Astrocyte (in vitro differentiated cells and primary cell): ENCODE measurements at regions not wholly inside any gene's neighbourhood (a gene's known extent, or its start where the extent isn't known, plus 50 kb on each side); places are given as distances from the start of the nearest gene placed in this dataset.

ENCODE experiments used
- DNase-seq: peaks from one replicate; pipeline ENCODE4 v3.0.0-alpha.2; 2010; ENCODE audit warnings: low read depth
- FAIRE-seq: peaks from 2 replicates; lab custom pipeline; 2011; peaks lifted over from hg19 to GRCh38; lab: Jason Lieb, UNC
- H2AFZ ChIP-seq: 2 replicates; pipeline ENCODE4 v1.6.0; 2012; ENCODE audit warnings: low read depth, low read length, inconsistent platforms
- H3K27ac ChIP-seq: 2 replicates; pipeline ENCODE4 v1.5.1; 2011; ENCODE audit warnings: low read depth, low read length, inconsistent platforms
- H3K27me3 ChIP-seq: 2 replicates; pipeline ENCODE4 v1.6.0; 2011; ENCODE audit warnings: low read length, inconsistent platforms; ENCODE audit not compliant: insufficient read depth
- H3K36me3 ChIP-seq: 2 replicates; pipeline ENCODE4 v1.5.1; 2011; ENCODE audit warnings: low read length, inconsistent platforms; ENCODE audit not compliant: insufficient read depth
- H3K4me1 ChIP-seq: 2 replicates; pipeline ENCODE4 v1.5.1; 2011; ENCODE audit warnings: low read length, inconsistent platforms; ENCODE audit not compliant: insufficient read depth
- H3K4me2 ChIP-seq: 2 replicates; pipeline ENCODE4 v1.6.0; 2012; ENCODE audit warnings: low read length, inconsistent platforms
- H3K4me3 ChIP-seq: 2 replicates; pipeline ENCODE4 v1.5.1; 2011; ENCODE audit warnings: low read depth, mild to moderate bottlenecking, low read length, inconsistent platforms; ENCODE audit not compliant: insufficient read depth
- H3K79me2 ChIP-seq: 2 replicates; pipeline ENCODE4 v1.6.0; 2012; ENCODE audit warnings: mild to moderate bottlenecking, low read length, inconsistent platforms; ENCODE audit not compliant: insufficient read depth
- H3K9ac ChIP-seq: 2 replicates; pipeline ENCODE4 v1.6.0; 2012; ENCODE audit warnings: mild to moderate bottlenecking, low read length, inconsistent platforms
- H3K9me3 ChIP-seq: 2 replicates; pipeline ENCODE4 v1.5.1; 2012; ENCODE audit warnings: low read depth, mild to moderate bottlenecking, low read length, inconsistent platforms; ENCODE audit not compliant: insufficient read depth
- H4K20me1 ChIP-seq: 2 replicates; pipeline ENCODE4 v1.6.0; 2012; ENCODE audit warnings: low read length, inconsistent platforms; ENCODE audit not compliant: insufficient read depth
- H3K27ac Mint-ChIP-seq: one replicate; pipeline ENCODE4 v1.8.0; 2021; ENCODE audit warnings: mild to moderate bottlenecking, mixed read lengths; ENCODE audit not compliant: unreplicated experiment
- H3K27me3 Mint-ChIP-seq: one replicate; pipeline ENCODE4 v1.8.0; 2021; ENCODE audit warnings: low read depth, mixed read lengths; ENCODE audit not compliant: unreplicated experiment
- H3K36me3 Mint-ChIP-seq: one replicate; pipeline ENCODE4 v1.8.0; 2021; ENCODE audit warnings: low read depth, mixed read lengths; ENCODE audit not compliant: unreplicated experiment
- H3K4me1 Mint-ChIP-seq: one replicate; pipeline ENCODE4 v1.8.0; 2021; ENCODE audit warnings: low read depth, mixed read lengths; ENCODE audit not compliant: unreplicated experiment
- H3K4me3 Mint-ChIP-seq: one replicate; pipeline ENCODE4 v1.8.0; 2021; ENCODE audit warnings: mild to moderate bottlenecking, moderate library complexity, mixed read lengths; ENCODE audit not compliant: unreplicated experiment
- H3K9me3 Mint-ChIP-seq: one replicate; pipeline ENCODE4 v1.8.0; 2021; ENCODE audit warnings: mild to moderate bottlenecking, mixed read lengths; ENCODE audit not compliant: unreplicated experiment
- EZH2 ChIP-seq: IDR thresholded peaks from 2 replicates; pipeline ENCODE4 v1.6.1; 2012; ENCODE audit warnings: mild to moderate bottlenecking, low read length, inconsistent platforms; ENCODE audit not compliant: insufficient read depth
- TF ChIP-seq, protein P1 (sequence below): IDR thresholded peaks from 2 replicates; pipeline ENCODE4 v1.5.1; 2011; ENCODE audit warnings: low read depth, mild to moderate bottlenecking, inconsistent platforms, low read length, moderate library complexity; ENCODE audit not compliant: insufficient read depth

DNA sequence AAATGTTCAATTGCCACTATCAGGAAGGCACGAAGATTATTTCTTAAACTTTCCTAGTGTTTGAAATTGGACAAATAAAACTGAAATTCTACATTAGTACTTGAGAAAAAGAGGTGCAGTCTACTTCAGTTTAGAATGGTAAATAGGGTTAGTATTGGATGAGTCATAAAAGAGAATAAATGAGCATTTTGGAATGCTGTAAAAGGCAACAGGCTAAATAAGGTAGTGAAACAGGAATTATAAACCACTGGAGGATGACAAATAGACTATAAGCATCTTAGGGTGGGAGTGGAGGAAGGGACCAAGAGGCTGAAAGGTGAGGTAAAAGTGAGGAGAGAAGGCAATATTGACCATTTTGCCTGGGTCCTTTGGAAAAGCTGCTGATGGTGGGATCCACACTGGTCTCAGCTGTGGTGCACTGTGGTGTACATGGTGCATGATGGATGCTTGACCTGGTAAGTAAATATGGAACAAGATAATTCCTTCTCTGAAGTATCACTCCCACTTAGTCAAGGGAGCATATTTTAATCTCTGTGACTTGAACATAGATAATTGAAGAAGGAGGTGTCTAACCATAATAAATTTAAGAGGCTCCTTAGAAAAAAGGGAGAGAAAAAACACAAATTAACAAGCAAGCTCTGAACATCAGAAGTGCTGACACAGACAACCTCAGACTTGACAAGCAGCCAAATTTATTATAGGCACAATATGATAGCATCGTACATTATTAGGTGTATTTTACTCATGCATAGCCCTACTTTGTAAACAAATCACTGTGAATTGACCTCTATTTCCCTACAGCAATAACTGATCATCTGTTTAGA lies 76.4 kb upstream of the SCIN start:
- H3K9me3 Mint-ChIP-seq: no peaks in the 10 kb centered on the region
- Histone ChIP-seq H3K4me2 (no peak overlapping the region), H2AFZ (no peak overlapping the region), H3K79me2 (no peaks in the 10 kb centered on the region), H3K4me1 (no peaks in the 10 kb centered on the region), H3K36me3 (no peaks in the 10 kb centered on the region), H3K27ac (no peak overlapping the region), H3K9ac (no peak overlapping the region), H3K9me3 (no peaks in the 10 kb centered on the region), H4K20me1 (no peaks in the 10 kb centered on the region), H3K4me3 (no peak overlapping the region), H3K27me3 (no peaks in the 10 kb centered on the region)
- H3K27me3 Mint-ChIP-seq: no peaks in the 10 kb centered on the region
- TF ChIP-seq, protein P1, sequence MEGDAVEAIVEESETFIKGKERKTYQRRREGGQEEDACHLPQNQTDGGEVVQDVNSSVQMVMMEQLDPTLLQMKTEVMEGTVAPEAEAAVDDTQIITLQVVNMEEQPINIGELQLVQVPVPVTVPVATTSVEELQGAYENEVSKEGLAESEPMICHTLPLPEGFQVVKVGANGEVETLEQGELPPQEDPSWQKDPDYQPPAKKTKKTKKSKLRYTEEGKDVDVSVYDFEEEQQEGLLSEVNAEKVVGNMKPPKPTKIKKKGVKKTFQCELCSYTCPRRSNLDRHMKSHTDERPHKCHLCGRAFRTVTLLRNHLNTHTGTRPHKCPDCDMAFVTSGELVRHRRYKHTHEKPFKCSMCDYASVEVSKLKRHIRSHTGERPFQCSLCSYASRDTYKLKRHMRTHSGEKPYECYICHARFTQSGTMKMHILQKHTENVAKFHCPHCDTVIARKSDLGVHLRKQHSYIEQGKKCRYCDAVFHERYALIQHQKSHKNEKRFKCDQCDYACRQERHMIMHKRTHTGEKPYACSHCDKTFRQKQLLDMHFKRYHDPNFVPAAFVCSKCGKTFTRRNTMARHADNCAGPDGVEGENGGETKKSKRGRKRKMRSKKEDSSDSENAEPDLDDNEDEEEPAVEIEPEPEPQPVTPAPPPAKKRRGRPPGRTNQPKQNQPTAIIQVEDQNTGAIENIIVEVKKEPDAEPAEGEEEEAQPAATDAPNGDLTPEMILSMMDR: no peak
- TF ChIP-seq EZH2: no peak
- peaks cover 10% of the 10 kb centered on the region for H3K4me1 Mint-ChIP-seq
- DNase-seq (peak; percentile 15), FAIRE-seq (no peak)
- no peak overlapping the region for H3K27ac Mint-ChIP-seq
- no peaks in the 10 kb centered on the region for H3K36me3 Mint-ChIP-seq
- no peak overlapping the region for H3K4me3 Mint-ChIP-seq

DNA sequence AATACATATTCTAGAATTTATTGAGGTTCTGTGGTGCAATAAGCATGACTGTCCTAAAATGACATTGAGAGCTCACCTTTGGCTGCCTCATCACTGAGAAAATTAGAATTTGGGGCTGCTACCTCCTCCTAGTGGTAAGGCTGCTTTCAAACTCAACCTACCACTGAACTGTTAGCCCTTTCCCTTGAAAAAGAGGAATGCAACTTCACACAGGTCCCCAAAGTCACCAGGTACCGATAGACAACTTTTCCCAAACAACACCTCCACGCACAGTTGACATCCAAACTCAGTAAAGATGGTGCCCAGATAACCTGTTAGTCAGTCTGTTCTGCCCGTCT lies 75.9 kb upstream of the SCIN start:
- no peak overlapping the region for H3K4me2 ChIP-seq
- no peaks in the 10 kb centered on the region for H3K36me3 ChIP-seq
- H3K4me1 ChIP-seq: no peaks in the 10 kb centered on the region
- no peak overlapping the region for H3K4me3 ChIP-seq
- FAIRE-seq: no peak
- Mint-ChIP-seq H3K4me1 (peaks cover 10% of the 10 kb centered on the region), H3K9me3 (no peaks in the 10 kb centered on the region), H3K27me3 (no peaks in the 10 kb centered on the region), H3K27ac (no peak overlapping the region), H3K36me3 (no peaks in the 10 kb centered on the region), H3K4me3 (no peak overlapping the region)
- no peak overlapping the region for H3K9ac ChIP-seq
- TF ChIP-seq, protein P1: no peak
- no peak for TF ChIP-seq EZH2
- H4K20me1 ChIP-seq: no peaks in the 10 kb centered on the region
- no peaks in the 10 kb centered on the region for H3K27me3 ChIP-seq
- H3K79me2 ChIP-seq: no peaks in the 10 kb centered on the region
- no peak overlapping the region for H3K27ac ChIP-seq
- H2AFZ ChIP-seq: no peak overlapping the region
- no peak for DNase-seq
- no peaks in the 10 kb centered on the region for H3K9me3 ChIP-seq
